Vagina (tissue), 2 donors: ENCODE measurements at regions not wholly inside any gene's neighbourhood (a gene's known extent, or its start where the extent isn't known, plus 50 kb on each side); places are given as distances from the start of the nearest gene placed in this dataset.

ENCODE experiments used
- CTCF ChIP-seq, 3 experiments: fragments of 450-650 bp in 2 of 3; fragments of 200-600 bp in 1 of 3; sonication (generic) in 1 of 3; IDR thresholded peaks; one replicate each; pipeline ENCODE4 v1.5.1; 2017 to 2019; ENCODE audit warnings: antibody characterized with exemption in 3 of 3, mild to moderate bottlenecking in 2 of 3, moderate library complexity in 2 of 3
- POLR2A ChIP-seq, 2 donors: fragments of 450-650 bp; IDR thresholded peaks; one replicate each; pipeline ENCODE4 v1.6.1; 2017; ENCODE audit warnings: antibody characterized with exemption in 2 of 2, mild to moderate bottlenecking in 2 of 2, moderate library complexity in 2 of 2
- POLR2AphosphoS5 ChIP-seq, 2 donors: sonication (generic); formaldehyde crosslinking; IDR thresholded peaks; one replicate each; pipeline ENCODE4 v1.9.0; 2017; ENCODE audit warnings: antibody characterized with exemption in 2 of 2, mild to moderate bottlenecking in 2 of 2, low read depth in 1 of 2; ENCODE audit not compliant: insufficient read depth in 1 of 2

- no peak for TF ChIP-seq CTCF (IDR thresholded peaks at IDR 0.05)
- no peak for TF ChIP-seq POLR2A (IDR thresholded peaks at IDR 0.05)
- no peak for TF ChIP-seq POLR2AphosphoS5 (IDR thresholded peaks at IDR 0.05; ENCODE audit: insufficient read depth in 1 of 2, low read depth in 1 of 2)
Observed at GRCh38 chr13:108003626-108004025, 211.7 kb downstream of the LIG4 start.
